Naive thymus-derived CD4-positive, alpha-beta T cell (primary cell): ENCODE measurements at regions not wholly inside any gene's neighbourhood (a gene's known extent, or its start where the extent isn't known, plus 50 kb on each side); places are given as distances from the start of the nearest gene placed in this dataset.

ENCODE experiments used
- ATAC-seq: fragments of 150-1000 bp; cut with Tn5 transposase; 2 replicates; pipeline ENCODE4 v1.10.0; 2021; ENCODE audit warnings: mild to moderate bottlenecking, moderate library complexity
- CTCF ChIA-PET: fragments of 350-600 bp; sonication (Branson Sonifier 250); formaldehyde crosslinking; loops from one replicate; lab custom pipeline; 2021; ENCODE audit warnings: antibody characterized with exemption; lab: Charles Lee
- POLR2A ChIA-PET: fragments of 350-600 bp; sonication (Branson Sonifier 250); formaldehyde crosslinking; loops from one replicate; lab custom pipeline; 2021; ENCODE audit warnings: antibody characterized with exemption, inconsistent platforms; lab: Charles Lee
- DNase-seq, 9 donors: peaks; one replicate each; pipeline versions ENCODE4 v3.0.0 to v3.0.0-alpha.2; 2020 to 2022; ENCODE audit warnings: mixed read lengths in 1 of 9
- H3K27ac ChIP-seq: one replicate; pipeline ENCODE4 v1.7.0; 2013; ENCODE audit warnings: mild to moderate bottlenecking, low read depth, low read length, moderate library complexity
- H3K27me3 ChIP-seq, 2 donors: one replicate each; pipeline ENCODE4 v1.7.0; 2013; ENCODE audit warnings: low read length in 2 of 2, mild to moderate bottlenecking in 2 of 2, moderate library complexity in 2 of 2; ENCODE audit not compliant: control insufficient read depth in 2 of 2, insufficient read depth in 2 of 2
- H3K36me3 ChIP-seq, 3 experiments: 1 replicate in 2 of 3; 2 replicates in 1 of 3; pipeline ENCODE4 v1.7.0; 2013; ENCODE audit warnings: low read length in 3 of 3, mild to moderate bottlenecking in 3 of 3, moderate library complexity in 1 of 3; ENCODE audit not compliant: insufficient read depth in 3 of 3, control insufficient read depth in 2 of 3
- H3K4me1 ChIP-seq, 2 donors: one replicate each; pipeline ENCODE4 v1.7.0; 2013; ENCODE audit warnings: low read length in 2 of 2, mild to moderate bottlenecking in 2 of 2, moderate library complexity in 1 of 2; ENCODE audit not compliant: control insufficient read depth in 2 of 2, insufficient read depth in 2 of 2
- H3K4me3 ChIP-seq: 2 replicates; pipeline ENCODE4 v1.7.0; 2013; ENCODE audit warnings: mild to moderate bottlenecking, low read length
- H3K9me3 ChIP-seq, 3 experiments: 1 replicate in 2 of 3; 2 replicates in 1 of 3; pipeline ENCODE4 v1.7.0; 2013; ENCODE audit warnings: low read length in 3 of 3; ENCODE audit not compliant: control insufficient read depth in 2 of 3
- H3K27ac Mint-ChIP-seq, 9 donors: one replicate each; pipeline ENCODE4 v1.8.0; 2020 to 2022; ENCODE audit warnings: mixed read lengths in 9 of 9, mild to moderate bottlenecking in 8 of 9, moderate library complexity in 5 of 9, inconsistent platforms in 2 of 9
- H3K27me3 Mint-ChIP-seq, 5 donors: one replicate each; pipeline ENCODE4 v1.8.0; 2021 to 2022; ENCODE audit warnings: mixed read lengths in 5 of 5, mild to moderate bottlenecking in 1 of 5
- H3K36me3 Mint-ChIP-seq, 5 donors: one replicate each; pipeline ENCODE4 v1.8.0; 2020 to 2022; ENCODE audit warnings: mixed read lengths in 5 of 5, mild to moderate bottlenecking in 3 of 5, inconsistent platforms in 1 of 5
- H3K4me1 Mint-ChIP-seq, 7 donors: one replicate each; pipeline ENCODE4 v1.8.0; 2020 to 2022; ENCODE audit warnings: mixed read lengths in 7 of 7, mild to moderate bottlenecking in 3 of 7, inconsistent platforms in 1 of 7
- H3K4me3 Mint-ChIP-seq, 10 donors: one replicate each; pipeline ENCODE4 v1.8.0; 2020 to 2022; ENCODE audit warnings: mild to moderate bottlenecking in 10 of 10, mixed read lengths in 10 of 10, moderate library complexity in 6 of 10, inconsistent platforms in 2 of 10
- H3K9me3 Mint-ChIP-seq, 11 donors: one replicate each; pipeline ENCODE4 v1.8.0; 2020 to 2022; ENCODE audit warnings: mixed read lengths in 11 of 11, mild to moderate bottlenecking in 4 of 11, inconsistent platforms in 1 of 11, moderate library complexity in 1 of 11
- intact Hi-C, 2 donors: fragments of 100-400 bp; cut with micrococcal nuclease; formaldehyde crosslinking; loops; one replicate each; pipeline ENCODE4 v1.15.1; 2023

GRCh38 chr13:74987124-74987690, 494.8 kb downstream of the TBC1D4 start:
- no peak overlapping the region for H3K4me3 Mint-ChIP-seq
- H3K36me3 Mint-ChIP-seq: no peaks in the 10 kb centered on the region

GRCh38 chr13:74986609-74987008, 495.4 kb downstream of the TBC1D4 start:
- no peak overlapping the region for H3K4me3 Mint-ChIP-seq
- H3K4me1 Mint-ChIP-seq: no peaks in the 10 kb centered on the region
- DNase-seq (no peak), ATAC-seq (no peak)
- POLR2A ChIA-PET: no interaction called here
- Histone ChIP-seq H3K4me3 (no peak overlapping the region), H3K4me1 (no peaks in the 10 kb centered on the region), H3K9me3 (no peaks in the 10 kb centered on the region), H3K36me3 (no peaks in the 10 kb centered on the region), H3K27ac (no peak overlapping the region), H3K27me3 (no peaks in the 10 kb centered on the region)
- no peaks in the 10 kb centered on the region for H3K36me3 Mint-ChIP-seq
- H3K9me3 Mint-ChIP-seq: peaks cover 0 to 5% (median 0%) of the 10 kb centered on the region in 11 donors
- H3K27me3 Mint-ChIP-seq: peaks cover 0 to 6% (median 4%) of the 10 kb centered on the region in 5 donors
- intact Hi-C loops: no loop called here
- no peak overlapping the region for H3K27ac Mint-ChIP-seq
- CTCF ChIA-PET: interaction anchor here (0.6 kb wide), 1 partner anchor 1114 kb away, joined by 3 read pairs; no protein-coding TSS in a partner anchor

More at GRCh38 chr13:74987124-74987690, 494.8 kb downstream of the TBC1D4 start:
- CTCF ChIA-PET: no interaction called here
- intact Hi-C loops: no loop called here
- Histone ChIP-seq H3K9me3 (no peaks in the 10 kb centered on the region), H3K4me3 (no peak overlapping the region), H3K36me3 (no peaks in the 10 kb centered on the region), H3K4me1 (no peaks in the 10 kb centered on the region), H3K27me3 (no peaks in the 10 kb centered on the region), H3K27ac (no peak overlapping the region)
- Mint-ChIP-seq H3K4me1 (no peaks in the 10 kb centered on the region), H3K27ac (no peak overlapping the region), H3K9me3 (peaks cover 0 to 5% (median 0%) of the 10 kb centered on the region in 11 donors), H3K27me3 (peaks cover 0 to 6% (median 4%) of the 10 kb centered on the region in 5 donors)
- ATAC-seq (no peak), DNase-seq (no peak)
- POLR2A ChIA-PET: no interaction called here

- CTCF ChIA-PET: no interaction called here
- Histone ChIP-seq H3K27me3 (no peaks in the 10 kb centered on the region), H3K9me3 (no peaks in the 10 kb centered on the region), H3K4me1 (no peaks in the 10 kb centered on the region), H3K4me3 (no peak overlapping the region), H3K27ac (no peak overlapping the region), H3K36me3 (no peaks in the 10 kb centered on the region)
- DNase-seq (no peak), ATAC-seq (no peak)
- POLR2A ChIA-PET: no interaction called here
- no peak overlapping the region for H3K27ac Mint-ChIP-seq
- no peaks in the 10 kb centered on the region for H3K36me3 Mint-ChIP-seq
- H3K9me3 Mint-ChIP-seq: peaks cover 0 to 5% (median 0%) of the 10 kb centered on the region in 11 donors
- peaks cover 0 to 37% (median 24%) of the 10 kb centered on the region in 5 donors for H3K27me3 Mint-ChIP-seq
- H3K4me3 Mint-ChIP-seq: no peak overlapping the region
- no peaks in the 10 kb centered on the region for H3K4me1 Mint-ChIP-seq
- intact Hi-C loops: no loop called here
Measured at GRCh38 chr13:74979703-74980102, 502.3 kb downstream of the TBC1D4 start.

- Mint-ChIP-seq H3K4me3 (no peak overlapping the region), H3K36me3 (no peaks in the 10 kb centered on the region), H3K27ac (no peak overlapping the region), H3K27me3 (peaks cover 0 to 33% (median 31%) of the 10 kb centered on the region in 5 donors), H3K4me1 (no peaks in the 10 kb centered on the region), H3K9me3 (peaks cover 0 to 5% (median 0%) of the 10 kb centered on the region in 11 donors)
- Histone ChIP-seq H3K4me3 (no peak overlapping the region), H3K27me3 (no peaks in the 10 kb centered on the region), H3K27ac (no peak overlapping the region), H3K9me3 (no peaks in the 10 kb centered on the region), H3K4me1 (no peaks in the 10 kb centered on the region), H3K36me3 (no peaks in the 10 kb centered on the region)
- intact Hi-C loops: no loop called here
- ATAC-seq: no peak
- ChIA-PET POLR2A (no interaction called here), CTCF (no interaction called here)
- DNase-seq: no peak
Measured at GRCh38 chr13:74978591-74978990, 503.4 kb downstream of the TBC1D4 start.

- H3K9me3 Mint-ChIP-seq: peaks cover 0 to 5% (median 0%) of the 10 kb centered on the region in 11 donors
- POLR2A ChIA-PET: no interaction called here
- peaks cover 0 to 41% (median 31%) of the 10 kb centered on the region in 5 donors for H3K27me3 Mint-ChIP-seq
- Histone ChIP-seq H3K27ac (no peak overlapping the region), H3K4me3 (no peak overlapping the region), H3K36me3 (no peaks in the 10 kb centered on the region), H3K4me1 (no peaks in the 10 kb centered on the region), H3K27me3 (no peaks in the 10 kb centered on the region), H3K9me3 (no peaks in the 10 kb centered on the region)
- no peak overlapping the region for H3K27ac Mint-ChIP-seq
- DNase-seq (no peak), ATAC-seq (no peak)
- no peaks in the 10 kb centered on the region for H3K36me3 Mint-ChIP-seq
- CTCF ChIA-PET: no interaction called here
- no peaks in the 10 kb centered on the region for H3K4me1 Mint-ChIP-seq
- intact Hi-C loops: no loop called here
- H3K4me3 Mint-ChIP-seq: no peak overlapping the region
Measured at GRCh38 chr13:74977498-74977897, 504.5 kb downstream of the TBC1D4 start.

- intact Hi-C loops: no loop called here
- no peak for DNase-seq
- no peak overlapping the region for H3K4me3 Mint-ChIP-seq
- H3K9me3 ChIP-seq: no peaks in the 10 kb centered on the region
- H3K27ac Mint-ChIP-seq: no peak overlapping the region
- no peaks in the 10 kb centered on the region for H3K27me3 ChIP-seq
- no peaks in the 10 kb centered on the region for H3K36me3 ChIP-seq
- H3K4me3 ChIP-seq: no peak overlapping the region
- CTCF ChIA-PET: no interaction called here
- no peaks in the 10 kb centered on the region for H3K36me3 Mint-ChIP-seq
- H3K27ac ChIP-seq: no peak overlapping the region
- POLR2A ChIA-PET: no interaction called here
- no peak for ATAC-seq
- H3K4me1 Mint-ChIP-seq: no peaks in the 10 kb centered on the region
- H3K9me3 Mint-ChIP-seq: peaks cover 0 to 2% (median 0%) of the 10 kb centered on the region in 11 donors
- no peaks in the 10 kb centered on the region for H3K4me1 ChIP-seq
- H3K27me3 Mint-ChIP-seq: peaks cover 3 to 42% (median 31%) of the 10 kb centered on the region in 5 donors
Measured at GRCh38 chr13:74975111-74975510, 506.9 kb downstream of the TBC1D4 start.
